ENCODE measurements at regions not wholly inside any gene's neighbourhood (a gene's known extent, or its start where the extent isn't known, plus 50 kb on each side); places are given as distances from the start of the nearest gene placed in this dataset.

DNA sequence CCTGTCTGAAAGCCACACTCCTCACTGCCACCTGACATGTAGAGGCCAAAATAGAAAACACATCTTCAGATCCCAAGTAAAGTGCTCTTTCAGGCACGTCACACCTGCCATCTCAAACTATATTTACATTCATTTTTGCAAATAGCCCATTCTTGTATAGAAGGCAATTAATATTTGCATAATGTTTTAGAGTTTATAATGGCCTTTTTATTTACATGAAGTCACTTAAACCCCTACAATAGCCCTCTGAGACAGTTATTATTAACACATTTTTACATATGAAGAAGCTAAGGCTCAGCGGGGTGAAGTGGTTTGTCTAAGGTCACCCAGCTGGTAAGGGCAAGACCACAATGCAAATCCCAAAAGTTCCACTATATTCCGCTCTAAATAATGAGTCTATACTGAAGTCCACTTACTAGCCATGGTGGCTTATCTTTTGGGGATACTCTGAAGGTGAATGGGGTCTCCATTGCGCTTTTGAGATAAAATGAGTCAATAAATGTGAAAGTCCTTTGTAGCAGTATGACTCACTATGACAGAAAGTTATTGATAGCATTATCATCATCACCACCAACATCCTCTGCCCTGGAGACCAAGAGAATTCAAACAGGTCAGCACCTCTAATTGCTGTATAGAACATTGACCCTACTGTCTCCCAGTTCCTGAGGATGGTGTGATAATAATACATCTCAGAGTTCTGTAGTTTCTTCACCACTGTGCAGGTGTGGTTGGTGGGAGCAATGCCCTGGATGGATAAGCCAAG is 155.9 kb upstream of the BCL6 start:
- no peaks in the 10 kb centered on the region for H3K27me3 Mint-ChIP-seq (ENCODE audit: low read depth)
- no peaks in the 10 kb centered on the region for H3K9me3 Mint-ChIP-seq
- Histone ChIP-seq H2BK120ac (ENCODE audit: low read depth, low read length, poor library complexity, severe bottlenecking) (no peak overlapping the region), H3T11ph (ENCODE audit: low read length) (no peak overlapping the region), H2BK12ac (ENCODE audit: insufficient read length, low read depth, low read length) (no peak overlapping the region), H3K9me3 (ENCODE audit: control insufficient read depth, low read depth, low read length) (no peaks in the 10 kb centered on the region), H4K8ac (replicated peaks; ENCODE audit: insufficient read length, low read depth, low read length) (no peak overlapping the region), H2BK20ac (ENCODE audit: low read depth, low read length, poor library complexity, severe bottlenecking) (no peak overlapping the region), H4K20me1 (ENCODE audit: control insufficient read depth, insufficient read depth, insufficient read length) (no peaks in the 10 kb centered on the region), H3K79me1 (ENCODE audit: insufficient read depth, low read depth, low read length, poor library complexity, severe bottlenecking) (no peaks in the 10 kb centered on the region), H3K4me1 (ENCODE audit: insufficient read depth, low read length) (peaks cover 10% of the 10 kb centered on the region), H3K9ac (ENCODE audit: extremely low read depth, insufficient read length, low read length) (no peak overlapping the region), H4K5ac (ENCODE audit: insufficient read length, low read depth, low read length) (no peak overlapping the region), H2AK5ac (ENCODE audit: insufficient read length, low read length) (no peak overlapping the region), H4K91ac (ENCODE audit: insufficient read length, low read depth, low read length) (no peak overlapping the region), H3K23ac (ENCODE audit: insufficient read length, low read depth, low read length) (no peak overlapping the region), H3K27ac (ENCODE audit: insufficient read length, low read depth, low read length) (no peak overlapping the region), H3K18ac (ENCODE audit: insufficient read length, low read depth, low read length) (no peak overlapping the region), H3K14ac (ENCODE audit: insufficient read depth, low read length) (no peak overlapping the region), H3K4ac (ENCODE audit: low read depth, low read length) (no peak overlapping the region), H3K27me3 (ENCODE audit: insufficient read depth, low read length) (no peaks in the 10 kb centered on the region), H3K23me2 (ENCODE audit: insufficient read length, low read depth, low read length, poor library complexity, severe bottlenecking) (no peaks in the 10 kb centered on the region), H3K56ac (ENCODE audit: insufficient read length, low read depth, low read length) (no peak overlapping the region), H2BK15ac (ENCODE audit: low read depth, low read length) (no peak overlapping the region), H2BK5ac (ENCODE audit: insufficient read length, low read length) (no peak overlapping the region), H3K79me2 (ENCODE audit: insufficient read depth, low read length) (no peaks in the 10 kb centered on the region), H2AFZ (ENCODE audit: low read length) (no peak overlapping the region), H3K4me2 (ENCODE audit: insufficient read depth, insufficient read length, low read length) (peak overlapping the region; percentile 9)
- no CpG with 5 or more reads among the region's 4 CpGs for WGBS (ENCODE audit: extremely low coverage, insufficient read length, low lambda C conversion rate)
- DNase-seq, result no peak
- H3K27ac Mint-ChIP-seq, result no peak overlapping the region; a peak in 2 of 7 replicates
- H3K4me3 Mint-ChIP-seq, result no peak overlapping the region
- no peaks in the 10 kb centered on the region for H3K36me3 Mint-ChIP-seq (ENCODE audit: insufficient read depth in 1 of 3, low read depth in 3 of 3)
- TF ChIP-seq, protein P1, sequence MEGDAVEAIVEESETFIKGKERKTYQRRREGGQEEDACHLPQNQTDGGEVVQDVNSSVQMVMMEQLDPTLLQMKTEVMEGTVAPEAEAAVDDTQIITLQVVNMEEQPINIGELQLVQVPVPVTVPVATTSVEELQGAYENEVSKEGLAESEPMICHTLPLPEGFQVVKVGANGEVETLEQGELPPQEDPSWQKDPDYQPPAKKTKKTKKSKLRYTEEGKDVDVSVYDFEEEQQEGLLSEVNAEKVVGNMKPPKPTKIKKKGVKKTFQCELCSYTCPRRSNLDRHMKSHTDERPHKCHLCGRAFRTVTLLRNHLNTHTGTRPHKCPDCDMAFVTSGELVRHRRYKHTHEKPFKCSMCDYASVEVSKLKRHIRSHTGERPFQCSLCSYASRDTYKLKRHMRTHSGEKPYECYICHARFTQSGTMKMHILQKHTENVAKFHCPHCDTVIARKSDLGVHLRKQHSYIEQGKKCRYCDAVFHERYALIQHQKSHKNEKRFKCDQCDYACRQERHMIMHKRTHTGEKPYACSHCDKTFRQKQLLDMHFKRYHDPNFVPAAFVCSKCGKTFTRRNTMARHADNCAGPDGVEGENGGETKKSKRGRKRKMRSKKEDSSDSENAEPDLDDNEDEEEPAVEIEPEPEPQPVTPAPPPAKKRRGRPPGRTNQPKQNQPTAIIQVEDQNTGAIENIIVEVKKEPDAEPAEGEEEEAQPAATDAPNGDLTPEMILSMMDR (conservative IDR thresholded peaks at IDR 0.05), result no peak
- peaks cover 25 to 38% of the 10 kb centered on the region in 2 experiments for H3K4me1 Mint-ChIP-seq

Data from H9 (cell line).